ENCODE measurements at regions not wholly inside any gene's neighbourhood (a gene's known extent, or its start where the extent isn't known, plus 50 kb on each side); places are given as distances from the start of the nearest gene placed in this dataset.
"Not testable (repeated sequence)": the region's sequence is repeated elsewhere in the genome, so short reads cannot be mapped to it uniquely, and the experiment has no call there.

DNA sequence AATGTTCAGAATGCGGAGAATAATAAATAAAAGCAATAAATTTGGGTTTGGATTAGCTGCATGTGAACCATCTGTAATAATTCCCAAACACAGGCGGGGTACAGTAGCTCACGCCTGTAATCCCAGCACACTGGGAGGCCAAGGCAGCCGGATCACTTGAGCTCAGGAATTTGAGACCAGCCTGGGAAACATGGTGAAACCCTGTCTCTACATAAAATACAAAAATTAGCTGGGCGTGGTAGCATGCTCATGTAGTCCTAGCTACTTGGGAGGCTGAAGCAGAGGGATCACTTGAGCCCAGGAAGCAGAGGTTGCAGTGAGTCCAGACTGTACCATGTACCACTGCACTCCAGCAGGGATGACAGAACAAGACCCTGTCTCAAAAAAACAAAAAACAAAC, 53.9 kb upstream of the KCTD7 start:
- DNase-seq (ENCODE audit: low read depth): not testable (repeated sequence)

DNA sequence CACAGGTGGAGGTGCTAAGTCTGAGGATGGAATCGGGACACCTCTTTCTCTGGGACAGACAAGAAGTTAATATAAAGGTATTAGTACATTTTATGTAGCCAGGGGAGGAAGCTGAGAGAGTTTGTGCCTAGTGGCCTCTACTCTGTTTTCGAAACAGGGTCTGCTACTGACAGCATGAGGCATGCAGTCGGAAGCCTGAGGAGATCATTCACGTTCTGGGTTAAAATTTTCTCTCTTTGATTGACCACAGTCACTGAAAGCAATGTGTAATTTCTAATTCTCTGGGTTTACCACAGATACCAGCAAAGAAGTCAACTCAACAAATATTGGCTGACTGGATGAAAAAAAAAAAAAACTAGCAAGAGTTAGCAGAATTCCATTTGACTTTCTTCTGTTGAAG, 53.3 kb upstream of the KCTD7 start:
- DNase-seq (ENCODE audit: low read depth): no peak

DNA sequence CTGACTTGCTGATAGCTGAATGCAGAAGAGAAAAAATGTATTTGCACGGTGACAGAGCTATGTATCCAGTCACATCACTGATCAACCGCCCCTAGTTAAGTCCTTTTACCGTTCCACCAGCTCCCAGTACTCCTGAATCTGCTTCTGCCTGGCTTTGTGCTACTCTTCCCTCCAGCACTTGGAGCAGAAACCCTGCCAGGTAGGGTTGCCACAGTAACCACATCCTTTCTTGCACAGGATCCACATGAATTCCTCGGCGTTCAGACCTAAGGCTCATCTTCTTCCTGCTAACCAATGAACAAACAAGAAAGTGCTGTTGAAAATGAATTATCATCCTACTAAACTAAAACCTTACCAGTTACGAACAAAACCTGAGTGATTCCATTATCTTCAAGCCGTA, 52.0 kb upstream of the KCTD7 start:
- DNase-seq (ENCODE audit: low read depth): no peak
